Endothelial cell of umbilical vein (primary cell): ENCODE measurements at regions not wholly inside any gene's neighbourhood (a gene's known extent, or its start where the extent isn't known, plus 50 kb on each side); places are given as distances from the start of the nearest gene placed in this dataset.

Experiments used
- CTCF ChIP-seq, 2 donors: IDR thresholded peaks; 1 replicate in 1 of 2; 2 replicates in 1 of 2; pipeline ENCODE4 v1.5.1; 2011; ENCODE audit warnings: low read length in 2 of 2, mild to moderate bottlenecking in 2 of 2, moderate library complexity in 2 of 2, control low read depth in 1 of 2, inconsistent platforms in 1 of 2, low read depth in 1 of 2; ENCODE audit not compliant: insufficient read depth in 1 of 2; ENCODE audit errors: extremely low read depth in 1 of 2
- EZH2 ChIP-seq: IDR thresholded peaks from 2 replicates; pipeline ENCODE4 v1.6.1; 2012; ENCODE audit warnings: borderline replicate concordance, low read depth, mild to moderate bottlenecking, moderate library complexity, low read length, inconsistent platforms; ENCODE audit not compliant: severe bottlenecking
- JUN ChIP-seq: IDR thresholded peaks from 2 replicates; pipeline ENCODE4 v1.6.1; 2011; ENCODE audit warnings: borderline replicate concordance, low read depth; ENCODE audit not compliant: insufficient read length, insufficient read depth
- MYC ChIP-seq: IDR thresholded peaks from one replicate; pipeline ENCODE4 v1.6.1; 2011; ENCODE audit warnings: mild to moderate bottlenecking, low read depth, low read length
- POLR2A ChIP-seq: IDR thresholded peaks from 2 replicates; pipeline ENCODE4 v1.6.1; 2012; ENCODE audit warnings: low read depth, mild to moderate bottlenecking, control low read depth, low read length
- POLR2AphosphoS5 ChIP-seq: IDR thresholded peaks from 2 replicates; pipeline ENCODE4 v1.6.1; 2012; ENCODE audit warnings: low read depth, mild to moderate bottlenecking, control low read depth, low read length, moderate library complexity; ENCODE audit not compliant: insufficient read depth
- TF ChIP-seq, protein P1 (sequence below): IDR thresholded peaks from 2 replicates; pipeline ENCODE4 v1.6.1; 2011; ENCODE audit not compliant: insufficient read depth, insufficient read length

DNA sequence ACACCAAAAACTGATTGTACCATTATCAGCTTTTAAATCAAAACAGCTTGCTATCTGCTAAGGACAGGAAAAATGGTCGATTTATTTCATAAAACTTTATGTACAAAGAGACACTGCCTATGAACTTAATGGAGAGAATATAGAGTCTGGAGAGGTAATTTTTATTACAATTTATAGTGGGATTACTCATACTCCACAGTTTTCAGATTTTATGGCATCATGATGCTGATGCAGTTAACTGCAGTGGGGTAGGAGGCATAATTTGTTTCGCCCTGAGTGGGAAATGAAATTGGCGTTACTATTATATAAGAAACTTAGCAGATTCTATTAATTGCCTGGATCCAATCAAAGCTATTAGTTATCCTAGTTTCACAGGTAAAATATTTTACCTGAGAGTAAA is 301.4 kb downstream of the KLF12 start:
- TF ChIP-seq CTCF (IDR thresholded peaks at IDR 0.05; ENCODE audit: extremely low read depth in 1 of 2, insufficient read depth in 1 of 2, low read depth in 1 of 2, low read length in 2 of 2), result no peak
- no peak for TF ChIP-seq POLR2A
- TF ChIP-seq POLR2AphosphoS5, result no peak
- TF ChIP-seq MYC, result no peak
- TF ChIP-seq EZH2, result no peak
- TF ChIP-seq, protein P1, sequence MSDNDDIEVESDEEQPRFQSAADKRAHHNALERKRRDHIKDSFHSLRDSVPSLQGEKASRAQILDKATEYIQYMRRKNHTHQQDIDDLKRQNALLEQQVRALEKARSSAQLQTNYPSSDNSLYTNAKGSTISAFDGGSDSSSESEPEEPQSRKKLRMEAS, result no peak
- no peak for TF ChIP-seq JUN
